Lung (tissue), 11 donors: ENCODE measurements at regions not wholly inside any gene's neighbourhood (a gene's known extent, or its start where the extent isn't known, plus 50 kb on each side); places are given as distances from the start of the nearest gene placed in this dataset.

Experiments used
- ATAC-seq: fragments of 200-7000 bp; cut with Tn5 transposase; one replicate; pipeline ENCODE4 v1.9.1; 2020; ENCODE audit warnings: moderate number of reproducible peaks; ENCODE audit not compliant: insufficient read depth, low FRiP score
- DNase-seq, 3 donors: peaks; one replicate each; pipeline ENCODE4 v3.0.0-alpha.2; 2013 to 2017
- H3K27ac ChIP-seq, 2 donors: one replicate each; pipeline ENCODE4 v1.5.1; 2013; ENCODE audit warnings: mild to moderate bottlenecking in 2 of 2, moderate library complexity in 2 of 2, control low read depth in 1 of 2, inconsistent platforms in 1 of 2, low read depth in 1 of 2, low read length in 1 of 2
- H3K27me3 ChIP-seq, 3 donors: one replicate each; pipeline ENCODE4 v1.5.1; 2013; ENCODE audit warnings: low read length in 2 of 3; ENCODE audit not compliant: control insufficient read depth in 3 of 3, insufficient read depth in 3 of 3
- H3K36me3 ChIP-seq, 4 donors: one replicate each; pipeline ENCODE4 v1.5.1; 2013; ENCODE audit warnings: low read length in 4 of 4, mild to moderate bottlenecking in 1 of 4, moderate library complexity in 1 of 4; ENCODE audit not compliant: control insufficient read depth in 4 of 4, insufficient read depth in 4 of 4
- H3K4me1 ChIP-seq, 5 donors: one replicate each; pipeline ENCODE4 v1.5.1; 2013; ENCODE audit warnings: low read length in 5 of 5, mild to moderate bottlenecking in 2 of 5, moderate library complexity in 1 of 5; ENCODE audit not compliant: control insufficient read depth in 5 of 5, insufficient read depth in 5 of 5
- H3K4me3 ChIP-seq: one replicate; pipeline ENCODE4 v1.5.1; 2013; ENCODE audit warnings: mild to moderate bottlenecking, control low read depth, moderate library complexity
- H3K9ac ChIP-seq, 2 donors: one replicate each; pipeline ENCODE4 v1.5.1; 2013; ENCODE audit warnings: low read length in 2 of 2, control low read depth in 1 of 2; ENCODE audit not compliant: insufficient read depth in 1 of 2
- H3K9me3 ChIP-seq, 4 donors: one replicate each; pipeline ENCODE4 v1.5.1; 2013; ENCODE audit warnings: low read length in 3 of 4, mild to moderate bottlenecking in 1 of 4, moderate library complexity in 1 of 4; ENCODE audit not compliant: control insufficient read depth in 4 of 4, insufficient read depth in 3 of 4
- WGBS, 2 donors: extraction: QIAGEN DNeasy Blood & Tissue Kit; methylation state at CpG; one replicate each; pipeline ENCODE4 v1.1.7; 2013; 5-methylcytosine and 5-hydroxymethylcytosine counted together
- TF ChIP-seq, protein P1 (sequence below): IDR thresholded peaks from 2 replicates; pipeline ENCODE4 v1.5.1; 2012; ENCODE audit warnings: mild to moderate bottlenecking; ENCODE audit errors: control extremely low read depth, extremely low read depth
- donor health status: control.
- donor health status: control.
- donor health status: Bipolar disorder and iron deficiency.
- donor health status: healthy.
- donor health status: DM: yes; HTN: yes; CAD: no.

GRCh38 chr7:21041252-21041651, 254.6 kb upstream of the SP8 start:
- no peak overlapping the region for H3K4me3 ChIP-seq
- H3K36me3 ChIP-seq: no peaks in the 10 kb centered on the region
- peaks cover 0 to 2% (median 0%) of the 10 kb centered on the region in 3 donors for H3K27me3 ChIP-seq
- peak in 1 of 3 donors; percentile 35 for DNase-seq
- TF ChIP-seq, protein P1, sequence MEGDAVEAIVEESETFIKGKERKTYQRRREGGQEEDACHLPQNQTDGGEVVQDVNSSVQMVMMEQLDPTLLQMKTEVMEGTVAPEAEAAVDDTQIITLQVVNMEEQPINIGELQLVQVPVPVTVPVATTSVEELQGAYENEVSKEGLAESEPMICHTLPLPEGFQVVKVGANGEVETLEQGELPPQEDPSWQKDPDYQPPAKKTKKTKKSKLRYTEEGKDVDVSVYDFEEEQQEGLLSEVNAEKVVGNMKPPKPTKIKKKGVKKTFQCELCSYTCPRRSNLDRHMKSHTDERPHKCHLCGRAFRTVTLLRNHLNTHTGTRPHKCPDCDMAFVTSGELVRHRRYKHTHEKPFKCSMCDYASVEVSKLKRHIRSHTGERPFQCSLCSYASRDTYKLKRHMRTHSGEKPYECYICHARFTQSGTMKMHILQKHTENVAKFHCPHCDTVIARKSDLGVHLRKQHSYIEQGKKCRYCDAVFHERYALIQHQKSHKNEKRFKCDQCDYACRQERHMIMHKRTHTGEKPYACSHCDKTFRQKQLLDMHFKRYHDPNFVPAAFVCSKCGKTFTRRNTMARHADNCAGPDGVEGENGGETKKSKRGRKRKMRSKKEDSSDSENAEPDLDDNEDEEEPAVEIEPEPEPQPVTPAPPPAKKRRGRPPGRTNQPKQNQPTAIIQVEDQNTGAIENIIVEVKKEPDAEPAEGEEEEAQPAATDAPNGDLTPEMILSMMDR: no peak
- H3K27ac ChIP-seq: no peak overlapping the region
- ATAC-seq: no peak
- H3K9ac ChIP-seq: no peak overlapping the region
- peaks cover 0 to 11% (median 0%) of the 10 kb centered on the region in 5 donors for H3K4me1 ChIP-seq
- H3K9me3 ChIP-seq: no peaks in the 10 kb centered on the region
- WGBS, 2 donors: 87 to 94% methylated on average over 2 of the region's 2 CpGs

DNA sequence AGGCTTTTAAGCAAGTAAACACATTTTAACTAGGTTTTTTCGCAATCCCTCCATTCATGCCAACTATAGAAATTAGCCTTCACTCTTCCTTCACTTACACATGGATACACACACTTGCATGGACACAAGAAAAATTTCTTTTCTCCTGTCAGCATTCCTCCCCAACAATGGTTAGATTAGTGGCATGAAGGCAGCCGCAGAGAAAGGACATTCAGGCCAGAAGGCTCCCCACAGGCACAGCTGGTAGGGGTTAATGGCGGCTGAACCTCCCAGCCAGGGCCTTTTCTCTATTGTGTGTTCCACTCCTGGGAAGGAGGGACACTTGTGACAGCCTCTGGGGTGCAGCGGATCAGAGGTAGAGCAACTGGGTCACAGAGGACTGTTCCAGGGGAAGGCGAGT, 255.0 kb upstream of the SP8 start:
- whole genome bisulfite sequencing, 2 donors: 84 to 91% methylated on average over 5 of the region's 5 CpGs
- Histone ChIP-seq H3K27me3 (peaks cover 0 to 2% (median 0%) of the 10 kb centered on the region in 3 donors), H3K4me1 (peaks cover 0 to 11% (median 0%) of the 10 kb centered on the region in 5 donors), H3K9me3 (no peaks in the 10 kb centered on the region), H3K9ac (no peak overlapping the region), H3K4me3 (no peak overlapping the region), H3K36me3 (no peaks in the 10 kb centered on the region), H3K27ac (no peak overlapping the region)
- ATAC-seq (no peak), DNase-seq (peak in 2 of 3 donors; percentile 13 to 21)
- TF ChIP-seq, protein P1: no peak

DNA sequence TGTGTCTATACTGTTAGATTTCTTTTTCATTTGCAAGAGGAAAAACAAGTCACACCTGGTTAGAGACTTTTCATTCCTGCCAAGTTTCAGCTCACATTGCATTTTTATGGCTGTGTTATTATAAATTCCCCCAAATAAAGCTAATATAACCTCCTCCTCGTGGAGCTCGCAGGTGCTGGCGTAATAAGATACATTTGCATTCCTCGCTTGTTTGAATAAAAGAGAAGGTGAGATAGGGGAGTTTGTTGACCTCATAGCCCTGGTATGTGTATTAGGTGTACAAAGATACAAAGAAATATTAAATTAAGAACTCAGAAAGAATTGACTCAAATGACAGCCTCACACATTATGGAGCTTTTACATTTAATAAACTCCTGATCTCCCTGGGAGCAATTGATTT, 257.7 kb upstream of the SP8 start:
- H3K4me1 ChIP-seq: peaks cover 0 to 11% (median 0%) of the 10 kb centered on the region in 5 donors
- no peak overlapping the region for H3K9ac ChIP-seq
- H3K36me3 ChIP-seq: no peaks in the 10 kb centered on the region
- H3K9me3 ChIP-seq: no peaks in the 10 kb centered on the region
- peaks cover 0 to 2% (median 0%) of the 10 kb centered on the region in 3 donors for H3K27me3 ChIP-seq
- H3K4me3 ChIP-seq: no peak overlapping the region
- no peak overlapping the region for H3K27ac ChIP-seq
- DNase-seq: peak in 2 of 3 donors; percentile 19 to 42
- WGBS, 2 donors: 59 to 80% methylated on average over 4 of the region's 4 CpGs
- TF ChIP-seq, protein P1: no peak
- no peak for ATAC-seq

DNA sequence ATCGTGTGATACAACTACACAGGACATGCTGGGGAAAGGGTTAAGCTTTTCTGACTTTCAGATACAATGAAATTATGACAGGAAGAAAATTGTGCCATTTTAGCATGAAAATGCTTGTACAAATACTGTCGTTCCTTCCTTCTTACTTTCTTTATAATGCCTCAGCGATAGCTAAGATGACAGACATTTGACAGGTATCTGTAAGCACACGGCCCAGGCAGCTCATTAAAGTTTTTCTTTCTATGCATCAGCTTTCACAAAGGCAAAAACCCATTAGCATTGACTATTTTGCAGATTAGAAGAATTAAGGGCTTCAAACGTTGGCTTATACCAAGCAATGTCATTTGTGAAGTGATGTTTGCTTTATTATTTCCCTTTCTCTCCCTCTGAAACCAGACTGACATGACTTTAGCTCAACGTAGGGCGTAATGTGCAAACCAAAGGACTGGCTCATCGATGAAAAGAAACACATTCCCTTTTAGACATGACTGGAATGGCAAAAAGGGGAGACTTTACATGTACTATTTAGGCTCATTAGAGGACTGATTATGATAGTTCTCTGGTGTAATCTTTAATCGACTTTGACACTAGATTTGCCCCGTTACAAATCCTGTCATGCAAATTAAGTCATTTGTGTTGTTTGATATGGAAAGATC, 258.4 kb upstream of the SP8 start:
- DNase-seq (peak in 2 of 3 donors; percentile 11 to 19), ATAC-seq (no peak)
- no peaks in the 10 kb centered on the region for H3K36me3 ChIP-seq
- peaks cover 0 to 11% (median 0%) of the 10 kb centered on the region in 5 donors for H3K4me1 ChIP-seq
- TF ChIP-seq, protein P1: no peak
- H3K27ac ChIP-seq: no peak overlapping the region
- no peak overlapping the region for H3K9ac ChIP-seq
- no peak overlapping the region for H3K4me3 ChIP-seq
- H3K27me3 ChIP-seq: peaks cover 0 to 1% (median 0%) of the 10 kb centered on the region in 3 donors
- no peaks in the 10 kb centered on the region for H3K9me3 ChIP-seq
- WGBS, 2 donors: 52 to 68% methylated on average over 10 of the region's 10 CpGs
